ENCODE measurements at regions not wholly inside any gene's neighbourhood (a gene's known extent, or its start where the extent isn't known, plus 50 kb on each side); places are given as distances from the start of the nearest gene placed in this dataset.

DNA sequence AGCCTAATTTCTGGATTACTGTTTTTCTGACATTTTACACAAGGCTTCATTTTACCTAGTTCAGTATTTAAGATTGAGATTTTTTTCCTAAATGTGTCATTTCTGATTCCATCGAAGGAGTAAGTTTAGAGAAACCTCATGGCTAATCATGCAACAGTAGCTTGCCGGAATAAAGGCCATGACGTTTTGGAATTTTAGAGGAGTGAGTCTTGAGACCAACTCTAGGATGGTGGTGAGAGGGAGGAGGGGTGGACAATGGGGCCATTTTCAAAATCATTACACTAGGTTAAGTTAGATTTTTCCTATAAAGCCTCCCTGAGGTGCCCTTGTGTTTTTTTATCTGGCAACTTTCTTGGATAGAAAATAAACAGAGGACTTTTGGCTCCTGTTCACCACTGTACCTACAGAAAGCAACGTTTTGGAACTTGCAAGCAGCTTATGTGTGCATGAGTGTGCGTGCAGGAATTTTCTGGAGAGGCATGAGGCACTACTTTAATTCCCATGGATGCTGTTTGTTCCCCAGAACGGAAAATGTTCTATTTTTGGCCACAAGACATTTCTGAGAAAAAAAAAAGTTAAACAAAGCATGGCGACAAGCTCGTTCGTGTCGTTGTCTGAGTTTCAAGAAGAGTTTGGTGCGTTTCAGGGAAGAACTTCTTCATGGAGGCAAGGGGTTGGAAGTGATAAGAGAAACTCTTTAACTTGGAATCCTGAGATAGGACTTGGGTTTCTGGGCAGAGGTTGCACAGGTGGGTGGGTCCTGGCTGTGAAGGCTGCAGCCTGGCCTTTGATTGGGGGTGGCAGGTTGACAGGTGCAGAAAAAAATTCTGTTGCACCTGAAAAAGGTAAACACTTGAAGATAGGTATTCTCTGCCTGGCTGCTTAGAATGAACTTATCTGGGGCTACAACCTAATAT lies 178.1 kb downstream of the PTEN start:
- TF ChIP-seq, protein P1, sequence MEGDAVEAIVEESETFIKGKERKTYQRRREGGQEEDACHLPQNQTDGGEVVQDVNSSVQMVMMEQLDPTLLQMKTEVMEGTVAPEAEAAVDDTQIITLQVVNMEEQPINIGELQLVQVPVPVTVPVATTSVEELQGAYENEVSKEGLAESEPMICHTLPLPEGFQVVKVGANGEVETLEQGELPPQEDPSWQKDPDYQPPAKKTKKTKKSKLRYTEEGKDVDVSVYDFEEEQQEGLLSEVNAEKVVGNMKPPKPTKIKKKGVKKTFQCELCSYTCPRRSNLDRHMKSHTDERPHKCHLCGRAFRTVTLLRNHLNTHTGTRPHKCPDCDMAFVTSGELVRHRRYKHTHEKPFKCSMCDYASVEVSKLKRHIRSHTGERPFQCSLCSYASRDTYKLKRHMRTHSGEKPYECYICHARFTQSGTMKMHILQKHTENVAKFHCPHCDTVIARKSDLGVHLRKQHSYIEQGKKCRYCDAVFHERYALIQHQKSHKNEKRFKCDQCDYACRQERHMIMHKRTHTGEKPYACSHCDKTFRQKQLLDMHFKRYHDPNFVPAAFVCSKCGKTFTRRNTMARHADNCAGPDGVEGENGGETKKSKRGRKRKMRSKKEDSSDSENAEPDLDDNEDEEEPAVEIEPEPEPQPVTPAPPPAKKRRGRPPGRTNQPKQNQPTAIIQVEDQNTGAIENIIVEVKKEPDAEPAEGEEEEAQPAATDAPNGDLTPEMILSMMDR (conservative IDR thresholded peaks at IDR 0.05; ENCODE audit: low read depth, low read length): no peak
- no peak overlapping the region for H3K4me3 ChIP-seq (IDR thresholded peaks at IDR 0.05; ENCODE audit: insufficient read depth, low read depth, low read length)
- H3K27ac ChIP-seq: no peak overlapping the region
- H2AFZ ChIP-seq (ENCODE audit: low read depth): no peak overlapping the region
- H3K79me2 ChIP-seq (ENCODE audit: insufficient read depth, low read depth): no peaks in the 10 kb centered on the region
- H3K27me3 ChIP-seq (ENCODE audit: insufficient read depth, low read depth): no peaks in the 10 kb centered on the region; the same call in 1 of the 2 replicates
- H3K4me2 ChIP-seq: no peak overlapping the region
- H4K20me1 ChIP-seq (ENCODE audit: insufficient read depth): no peaks in the 10 kb centered on the region
- no peak overlapping the region for H3K9ac ChIP-seq
- H3K36me3 ChIP-seq (ENCODE audit: insufficient read depth): no peaks in the 10 kb centered on the region
- peaks cover 7% of the 10 kb centered on the region for H3K4me1 ChIP-seq (ENCODE audit: low read depth, poor library complexity, severe bottlenecking)

DNA sequence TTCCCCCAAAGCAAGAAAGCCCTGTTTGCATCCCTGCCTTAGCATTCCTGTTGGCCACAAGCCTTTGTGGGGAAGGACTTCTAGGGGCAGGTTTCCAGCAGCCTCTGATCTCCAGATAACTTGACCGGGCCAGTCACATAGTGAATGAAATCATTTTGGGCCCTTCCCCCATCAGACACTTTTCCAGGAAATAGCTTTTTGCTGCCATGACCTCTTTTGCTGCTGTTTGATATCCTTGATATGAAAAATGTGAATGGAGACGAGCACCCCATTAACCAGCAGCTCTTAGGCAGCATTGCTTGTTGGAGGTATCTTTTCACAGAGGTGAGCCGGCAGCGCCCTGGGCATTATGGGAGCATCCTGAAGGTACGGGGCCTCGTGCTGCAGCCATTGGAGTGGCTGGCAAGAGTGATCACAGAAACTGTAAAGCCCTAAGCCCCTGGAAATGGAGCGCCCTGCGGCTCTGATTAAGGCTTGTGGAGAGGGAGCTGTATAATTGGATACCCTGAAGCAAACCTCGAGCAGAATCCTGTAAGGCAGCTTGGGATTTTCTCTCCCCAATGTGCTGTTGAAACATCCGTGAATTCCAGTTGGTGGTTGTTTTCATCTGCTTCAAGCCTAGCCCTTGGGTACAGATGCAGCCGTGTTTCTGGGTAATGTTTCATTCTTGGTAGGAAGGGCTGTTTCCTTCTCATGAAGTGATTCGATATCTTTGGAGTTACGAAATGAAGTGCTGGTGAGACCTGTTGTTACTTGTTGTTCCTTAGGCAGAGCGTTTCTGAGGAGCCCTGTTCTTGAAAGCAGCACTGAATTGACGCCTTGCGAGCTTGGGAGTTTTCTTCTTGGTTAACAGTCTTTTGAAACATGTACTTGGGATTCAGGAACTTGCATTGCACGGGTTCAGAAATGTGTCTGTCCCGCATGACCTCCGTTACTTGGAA lies 179.0 kb downstream of the PTEN start:
- Histone ChIP-seq H3K27me3 (ENCODE audit: insufficient read depth, low read depth) (no peaks in the 10 kb centered on the region; the same call in 1 of the 2 replicates), H2AFZ (ENCODE audit: low read depth) (no peak overlapping the region), H3K9ac (no peak overlapping the region), H3K36me3 (ENCODE audit: insufficient read depth) (no peaks in the 10 kb centered on the region), H3K4me3 (IDR thresholded peaks at IDR 0.05; ENCODE audit: insufficient read depth, low read depth, low read length) (no peak overlapping the region), H3K4me1 (ENCODE audit: low read depth, poor library complexity, severe bottlenecking) (peaks cover 7% of the 10 kb centered on the region), H3K4me2 (no peak overlapping the region), H4K20me1 (ENCODE audit: insufficient read depth) (no peaks in the 10 kb centered on the region), H3K27ac (no peak overlapping the region), H3K79me2 (ENCODE audit: insufficient read depth, low read depth) (no peaks in the 10 kb centered on the region)
- TF ChIP-seq, protein P1 (conservative IDR thresholded peaks at IDR 0.05; ENCODE audit: low read depth, low read length): no peak

DNA sequence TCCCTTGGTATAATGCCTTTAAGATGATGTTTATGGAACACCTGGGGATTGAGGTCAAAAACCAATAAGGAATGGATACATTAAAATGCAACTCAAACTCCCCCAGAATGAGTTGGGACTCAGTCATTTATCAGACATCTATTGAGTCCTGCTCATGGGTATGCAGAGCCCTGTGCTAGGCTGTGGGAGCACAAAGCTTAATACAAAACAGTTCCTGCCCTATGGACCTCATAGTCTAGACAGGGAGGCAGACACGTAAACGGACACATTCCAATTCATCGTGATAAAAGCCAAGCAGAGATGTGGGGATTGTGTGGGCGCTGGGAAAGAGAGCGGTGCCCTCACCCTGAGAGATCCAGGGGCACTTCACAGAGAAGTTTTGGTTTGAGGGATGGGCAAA lies 181.7 kb downstream of the PTEN start:
- H4K20me1 ChIP-seq (ENCODE audit: insufficient read depth): no peaks in the 10 kb centered on the region
- no peak overlapping the region for H2AFZ ChIP-seq (ENCODE audit: low read depth)
- TF ChIP-seq, protein P1 (conservative IDR thresholded peaks at IDR 0.05; ENCODE audit: low read depth, low read length): no peak

DNA sequence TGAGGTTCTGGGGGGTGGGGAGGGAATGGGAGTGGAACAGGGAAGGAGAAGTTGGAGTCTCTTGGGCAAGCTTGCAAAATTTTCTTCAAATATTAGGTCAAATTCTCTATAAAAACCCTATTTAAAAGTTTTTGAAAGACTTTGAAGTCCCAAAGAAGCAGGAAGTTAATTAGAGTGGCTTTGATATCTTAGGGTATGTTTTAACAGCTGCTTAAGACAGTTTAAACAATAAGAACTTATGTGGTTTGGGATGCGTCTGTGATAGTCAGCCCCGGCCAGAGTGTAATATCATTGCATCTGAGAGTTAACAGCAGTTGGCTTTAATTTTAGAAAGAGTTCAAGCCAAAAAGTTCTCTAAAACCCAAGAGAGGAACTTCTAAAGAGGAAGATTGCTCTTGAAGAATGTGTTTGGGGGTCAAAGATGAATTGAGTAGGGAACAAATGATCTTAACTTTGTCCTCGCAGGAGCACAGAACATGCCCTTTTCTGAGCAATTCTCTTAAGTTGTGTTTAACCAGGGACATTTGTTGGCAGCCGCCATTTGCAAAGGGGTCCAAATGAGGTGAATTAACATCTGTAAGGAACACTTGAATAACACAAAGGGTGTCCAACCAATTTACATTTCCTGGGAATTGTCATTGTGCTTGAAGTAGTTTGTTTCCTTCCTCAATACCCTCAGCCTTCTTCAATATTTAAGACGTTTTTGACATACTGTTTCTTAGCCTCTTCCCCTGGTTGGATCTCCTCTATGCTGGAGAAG lies 182.4 kb downstream of the PTEN start:
- H3K27ac ChIP-seq: no peak overlapping the region
- no peak overlapping the region for H3K4me2 ChIP-seq
- H2AFZ ChIP-seq (ENCODE audit: low read depth): no peak overlapping the region
- H3K36me3 ChIP-seq (ENCODE audit: insufficient read depth): no peaks in the 10 kb centered on the region
- no peaks in the 10 kb centered on the region for H3K4me1 ChIP-seq (ENCODE audit: low read depth, poor library complexity, severe bottlenecking)
- H3K4me3 ChIP-seq (IDR thresholded peaks at IDR 0.05; ENCODE audit: insufficient read depth, low read depth, low read length): no peak overlapping the region
- no peaks in the 10 kb centered on the region; the same call in 1 of the 2 replicates for H3K27me3 ChIP-seq (ENCODE audit: insufficient read depth, low read depth)
- no peaks in the 10 kb centered on the region for H3K79me2 ChIP-seq (ENCODE audit: insufficient read depth, low read depth)
- H3K9ac ChIP-seq: no peak overlapping the region
- H4K20me1 ChIP-seq (ENCODE audit: insufficient read depth): no peaks in the 10 kb centered on the region
- TF ChIP-seq, protein P1 (conservative IDR thresholded peaks at IDR 0.05; ENCODE audit: low read depth, low read length): no peak

More for the DNA sequence above, 181.7 kb downstream of the PTEN start:
- Histone ChIP-seq H3K4me1 (ENCODE audit: low read depth, poor library complexity, severe bottlenecking) (no peaks in the 10 kb centered on the region), H3K27ac (no peak overlapping the region), H3K9ac (no peak overlapping the region), H3K27me3 (ENCODE audit: insufficient read depth, low read depth) (no peaks in the 10 kb centered on the region; the same call in 1 of the 2 replicates), H3K36me3 (ENCODE audit: insufficient read depth) (no peaks in the 10 kb centered on the region), H3K4me3 (IDR thresholded peaks at IDR 0.05; ENCODE audit: insufficient read depth, low read depth, low read length) (no peak overlapping the region), H3K4me2 (no peak overlapping the region), H3K79me2 (ENCODE audit: insufficient read depth, low read depth) (no peaks in the 10 kb centered on the region)
